Dendritic cell treated with granulocyte-macrophage colony-stimulating factor and Interleukin-4, amounts not matched to agents 40 ng/mL and 50 ng/mL, for 4 days (primary cell): ENCODE measurements at regions not wholly inside any gene's neighbourhood (a gene's known extent, or its start where the extent isn't known, plus 50 kb on each side); places are given as distances from the start of the nearest gene placed in this dataset.

Source experiments
- H3K27ac Mint-ChIP-seq: one replicate; pipeline ENCODE4 v1.8.0; 2022; ENCODE audit warnings: mild to moderate bottlenecking, mixed read lengths
- H3K27me3 Mint-ChIP-seq: one replicate; pipeline ENCODE4 v1.8.0; 2022; ENCODE audit warnings: mild to moderate bottlenecking, mixed read lengths
- H3K36me3 Mint-ChIP-seq: one replicate; pipeline ENCODE4 v1.8.0; 2022; ENCODE audit warnings: low read depth, mixed read lengths
- H3K4me1 Mint-ChIP-seq: one replicate; pipeline ENCODE4 v1.8.0; 2022; ENCODE audit warnings: low read depth, mixed read lengths
- H3K4me3 Mint-ChIP-seq: one replicate; pipeline ENCODE4 v1.8.0; 2022; ENCODE audit warnings: mild to moderate bottlenecking, moderate library complexity, mixed read lengths
- H3K9me3 Mint-ChIP-seq: one replicate; pipeline ENCODE4 v1.8.0; 2022; ENCODE audit warnings: mixed read lengths
- intact Hi-C: fragments of 100-400 bp; cut with micrococcal nuclease; formaldehyde crosslinking; loops from one replicate; pipeline ENCODE4 v1.15.0; 2022

DNA sequence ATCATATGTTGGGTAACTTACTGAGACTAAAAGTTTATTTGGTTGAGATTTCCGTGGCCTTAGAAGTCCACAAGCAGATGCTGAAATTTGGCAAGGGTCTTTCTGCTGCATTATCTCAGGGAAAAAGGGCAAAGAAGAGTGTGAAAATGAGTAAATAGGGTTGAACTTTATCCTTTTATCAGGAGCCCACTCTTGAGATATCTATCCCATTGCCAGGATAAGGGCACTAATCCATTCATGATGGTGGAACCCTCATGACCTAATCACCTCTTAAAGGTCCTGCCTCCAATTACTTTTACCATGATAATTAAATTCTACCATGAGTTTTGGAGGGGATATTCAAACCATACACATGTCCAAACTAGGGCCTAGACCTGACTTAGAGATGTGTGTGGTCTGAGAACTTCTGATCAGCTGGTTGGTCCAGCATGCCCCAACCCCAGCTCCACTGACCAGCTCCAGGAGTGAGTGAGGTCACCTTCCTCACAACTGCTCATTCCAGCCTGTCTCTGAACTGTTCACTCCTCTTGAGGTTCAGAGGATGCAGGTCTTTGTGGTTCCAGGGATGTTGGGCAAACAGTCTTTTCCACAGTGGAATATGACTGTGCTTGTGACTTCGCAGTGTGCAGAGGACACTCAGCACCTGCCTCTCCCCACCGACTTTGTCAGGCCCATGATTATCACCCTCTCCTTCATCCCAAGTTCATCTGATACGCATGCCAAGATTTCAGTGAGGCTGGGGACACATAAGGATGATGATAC lies 130.1 kb upstream of the TOP3B start:
- no peak overlapping the region for H3K4me3 Mint-ChIP-seq
- peaks cover 6% of the 10 kb centered on the region for H3K27me3 Mint-ChIP-seq
- no peak overlapping the region for H3K27ac Mint-ChIP-seq
- peaks cover 27% of the 10 kb centered on the region for H3K4me1 Mint-ChIP-seq
- intact Hi-C loops = no loop called here
- H3K9me3 Mint-ChIP-seq = no peaks in the 10 kb centered on the region
- H3K36me3 Mint-ChIP-seq = no peaks in the 10 kb centered on the region

DNA sequence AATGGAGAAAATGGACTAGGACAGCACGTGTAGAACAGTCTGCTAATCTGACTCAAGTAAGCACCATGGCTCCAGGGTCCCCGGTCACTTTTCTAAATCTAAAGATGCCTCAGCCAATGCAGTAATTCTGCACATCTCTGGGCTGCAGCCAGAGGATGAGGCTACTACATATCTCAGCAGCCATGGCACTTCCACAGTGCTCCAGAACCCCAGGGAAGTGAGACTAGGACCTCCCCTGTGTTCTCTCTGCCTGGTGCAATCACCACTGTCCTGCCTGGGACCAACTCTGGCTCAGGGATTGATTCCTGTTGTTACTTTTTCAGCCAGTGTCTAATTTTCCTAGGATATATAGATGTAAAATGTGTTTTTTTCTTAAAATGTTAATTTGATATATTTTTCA lies 129.4 kb upstream of the TOP3B start:
- intact Hi-C loops = no loop called here
- Mint-ChIP-seq H3K4me3 (no peak overlapping the region), H3K9me3 (no peaks in the 10 kb centered on the region), H3K36me3 (no peaks in the 10 kb centered on the region), H3K27ac (no peak overlapping the region), H3K27me3 (peaks cover 2% of the 10 kb centered on the region), H3K4me1 (peaks cover 27% of the 10 kb centered on the region)

GRCh38 chr22:22111267-22111751 lies 128.7 kb upstream of the TOP3B start:
- Mint-ChIP-seq H3K4me3 (no peak overlapping the region), H3K9me3 (no peaks in the 10 kb centered on the region), H3K36me3 (no peaks in the 10 kb centered on the region), H3K27me3 (peaks cover 2% of the 10 kb centered on the region), H3K4me1 (peaks cover 27% of the 10 kb centered on the region), H3K27ac (no peak overlapping the region)
- intact Hi-C loops = no loop called here

DNA sequence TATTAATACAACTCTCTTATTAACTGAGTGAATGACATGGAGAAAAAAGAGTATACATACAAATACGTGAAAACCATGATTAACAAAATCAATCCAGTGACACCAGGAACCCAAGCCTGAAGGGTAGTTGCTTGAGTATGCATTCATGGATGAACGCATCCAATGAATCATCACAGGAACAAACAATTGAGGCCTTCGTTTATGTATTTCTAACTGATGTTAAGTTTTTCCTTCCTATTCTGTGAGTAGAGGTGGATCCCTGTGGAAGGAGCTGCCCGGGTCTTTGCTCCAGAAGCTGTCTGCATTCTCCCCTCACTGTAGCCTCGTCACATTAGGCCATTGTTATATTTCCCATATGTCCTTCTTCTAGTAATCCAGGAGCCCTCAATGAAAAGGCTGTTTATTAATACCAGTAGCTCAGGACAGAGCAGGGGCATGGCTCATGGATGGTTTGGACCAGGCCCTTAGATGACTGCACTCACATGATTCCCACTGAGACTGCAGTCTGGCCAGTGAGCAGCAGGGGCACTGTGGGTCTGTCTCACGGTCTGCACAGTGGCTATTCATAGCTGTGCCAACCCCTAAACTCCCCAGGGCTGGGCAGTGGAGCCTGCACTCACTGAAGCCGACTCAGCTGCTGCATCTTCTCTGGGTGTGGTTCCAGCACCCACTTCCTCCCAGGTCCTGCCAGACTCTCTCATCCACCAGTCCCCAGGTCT lies 128.1 kb upstream of the TOP3B start:
- intact Hi-C loops = no loop called here
- no peak overlapping the region for H3K27ac Mint-ChIP-seq

DNA sequence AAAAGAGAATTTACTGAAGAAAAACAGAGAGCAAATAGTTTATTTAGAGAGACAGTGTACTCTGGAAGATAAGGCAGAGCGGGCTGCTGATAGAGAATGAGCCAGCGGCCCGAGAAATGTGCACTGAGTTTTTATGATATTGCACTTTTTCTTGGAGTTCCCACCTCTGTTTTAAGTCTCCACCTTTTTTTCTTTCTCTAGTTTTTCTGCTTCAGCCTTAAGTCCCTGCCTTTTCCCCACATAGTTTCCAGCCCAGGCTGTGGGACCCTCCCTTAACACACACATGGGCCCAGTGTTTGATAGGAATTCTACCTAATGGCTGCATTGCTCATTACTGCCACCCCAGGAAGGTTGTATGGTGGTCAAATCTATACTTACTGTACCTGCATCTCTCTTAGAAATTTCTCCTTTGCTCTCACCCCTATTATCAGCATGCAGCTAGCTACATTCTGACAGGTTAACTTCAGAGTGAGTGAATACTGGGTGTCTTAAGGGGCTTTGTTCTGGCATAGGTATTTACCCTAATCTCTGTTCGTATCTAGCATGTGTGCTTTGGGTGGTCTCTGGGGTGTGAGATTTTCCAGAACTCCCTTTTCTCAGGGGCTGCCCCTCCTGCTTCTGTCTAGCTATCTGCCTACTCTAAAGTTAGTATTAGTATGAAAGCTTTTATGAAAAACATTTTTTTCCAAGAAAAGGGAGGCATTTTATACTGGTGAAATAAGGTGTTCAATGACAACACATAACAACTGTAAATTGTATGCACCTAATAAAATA lies 127.3 kb upstream of the TOP3B start:
- Mint-ChIP-seq H3K36me3 (no peaks in the 10 kb centered on the region), H3K4me1 (peaks cover 27% of the 10 kb centered on the region), H3K27ac (no peak overlapping the region), H3K4me3 (no peak overlapping the region), H3K27me3 (peaks cover 2% of the 10 kb centered on the region), H3K9me3 (no peaks in the 10 kb centered on the region)
- intact Hi-C loops = no loop called here

More for the DNA sequence above, 128.1 kb upstream of the TOP3B start:
- H3K27me3 Mint-ChIP-seq = peaks cover 2% of the 10 kb centered on the region
- no peaks in the 10 kb centered on the region for H3K9me3 Mint-ChIP-seq
- H3K4me1 Mint-ChIP-seq = peaks cover 27% of the 10 kb centered on the region
- no peaks in the 10 kb centered on the region for H3K36me3 Mint-ChIP-seq
- H3K4me3 Mint-ChIP-seq = no peak overlapping the region

- peaks cover 23% of the 10 kb centered on the region for H3K4me1 Mint-ChIP-seq
- intact Hi-C loops = no loop called here
- H3K9me3 Mint-ChIP-seq = no peaks in the 10 kb centered on the region
- H3K4me3 Mint-ChIP-seq = no peak overlapping the region
- H3K27me3 Mint-ChIP-seq = no peaks in the 10 kb centered on the region
- no peaks in the 10 kb centered on the region for H3K36me3 Mint-ChIP-seq
- no peak overlapping the region for H3K27ac Mint-ChIP-seq
Measured at GRCh38 chr22:22106855-22107254, 124.3 kb upstream of the TOP3B start.

DNA sequence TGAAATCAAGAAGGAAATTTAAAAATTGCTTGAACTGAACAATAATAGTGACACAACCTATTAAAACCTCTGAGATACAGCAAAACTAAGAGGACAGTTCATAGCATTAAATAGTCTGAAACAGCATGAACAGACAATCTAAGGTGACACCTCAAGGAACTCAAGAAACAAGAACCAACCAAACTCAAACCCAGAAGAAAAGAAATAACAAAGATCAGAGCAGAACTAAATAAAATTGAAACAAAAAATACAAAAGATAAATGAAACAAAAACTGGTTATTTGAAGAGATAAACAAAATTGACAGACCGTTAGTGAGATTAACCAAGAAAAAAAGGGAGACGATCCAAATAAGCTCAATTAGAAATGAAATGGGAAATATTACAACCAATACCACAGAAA lies 122.8 kb upstream of the TOP3B start:
- H3K4me3 Mint-ChIP-seq = no peak overlapping the region
- no peaks in the 10 kb centered on the region for H3K36me3 Mint-ChIP-seq
- no peaks in the 10 kb centered on the region for H3K9me3 Mint-ChIP-seq

DNA sequence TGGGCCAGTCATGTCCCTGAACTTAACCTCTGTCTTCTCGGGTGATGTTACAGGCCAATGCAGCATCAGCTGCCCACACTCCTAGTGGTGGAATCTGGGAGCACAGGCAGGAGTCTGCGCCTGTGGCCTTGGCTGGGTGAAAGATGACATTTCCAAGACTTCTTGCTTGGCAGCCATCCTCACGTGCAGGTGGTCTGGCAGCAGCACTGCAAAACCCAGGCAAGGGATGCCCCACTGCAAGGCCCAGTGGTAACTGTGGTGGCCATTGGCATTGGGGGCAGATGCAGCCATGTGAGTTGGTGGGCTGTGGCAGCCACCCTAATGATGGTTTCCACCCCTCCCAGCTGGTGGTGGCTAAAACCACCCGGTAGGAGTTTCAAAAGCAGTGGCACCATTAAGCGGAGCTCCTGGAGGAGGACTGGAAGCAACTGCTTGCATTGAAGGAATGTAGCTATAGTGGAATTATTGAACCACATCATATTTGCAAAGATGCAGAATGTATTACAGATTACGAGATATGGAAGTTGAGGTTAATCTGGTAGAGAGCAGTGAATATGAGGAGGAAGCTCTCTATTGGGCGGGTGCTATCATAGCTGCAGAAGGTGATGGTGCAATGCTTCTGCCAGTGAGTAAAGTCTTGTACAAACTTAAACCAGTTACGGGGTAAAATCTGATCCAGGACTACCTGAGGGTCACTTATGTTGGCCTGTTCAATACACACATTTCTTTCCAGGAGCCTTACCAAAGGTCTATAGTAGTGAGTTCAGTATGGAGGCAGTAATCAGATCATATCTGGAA lies 120.7 kb upstream of the TOP3B start:
- Mint-ChIP-seq H3K27me3 (no peaks in the 10 kb centered on the region), H3K4me3 (no peak overlapping the region), H3K36me3 (no peaks in the 10 kb centered on the region), H3K9me3 (no peaks in the 10 kb centered on the region), H3K4me1 (peaks cover 22% of the 10 kb centered on the region), H3K27ac (no peak overlapping the region)
- intact Hi-C loops = no loop called here

More for the DNA sequence above, 122.8 kb upstream of the TOP3B start:
- H3K27me3 Mint-ChIP-seq = no peaks in the 10 kb centered on the region
- no peak overlapping the region for H3K27ac Mint-ChIP-seq
- intact Hi-C loops = no loop called here
- peaks cover 10% of the 10 kb centered on the region for H3K4me1 Mint-ChIP-seq

DNA sequence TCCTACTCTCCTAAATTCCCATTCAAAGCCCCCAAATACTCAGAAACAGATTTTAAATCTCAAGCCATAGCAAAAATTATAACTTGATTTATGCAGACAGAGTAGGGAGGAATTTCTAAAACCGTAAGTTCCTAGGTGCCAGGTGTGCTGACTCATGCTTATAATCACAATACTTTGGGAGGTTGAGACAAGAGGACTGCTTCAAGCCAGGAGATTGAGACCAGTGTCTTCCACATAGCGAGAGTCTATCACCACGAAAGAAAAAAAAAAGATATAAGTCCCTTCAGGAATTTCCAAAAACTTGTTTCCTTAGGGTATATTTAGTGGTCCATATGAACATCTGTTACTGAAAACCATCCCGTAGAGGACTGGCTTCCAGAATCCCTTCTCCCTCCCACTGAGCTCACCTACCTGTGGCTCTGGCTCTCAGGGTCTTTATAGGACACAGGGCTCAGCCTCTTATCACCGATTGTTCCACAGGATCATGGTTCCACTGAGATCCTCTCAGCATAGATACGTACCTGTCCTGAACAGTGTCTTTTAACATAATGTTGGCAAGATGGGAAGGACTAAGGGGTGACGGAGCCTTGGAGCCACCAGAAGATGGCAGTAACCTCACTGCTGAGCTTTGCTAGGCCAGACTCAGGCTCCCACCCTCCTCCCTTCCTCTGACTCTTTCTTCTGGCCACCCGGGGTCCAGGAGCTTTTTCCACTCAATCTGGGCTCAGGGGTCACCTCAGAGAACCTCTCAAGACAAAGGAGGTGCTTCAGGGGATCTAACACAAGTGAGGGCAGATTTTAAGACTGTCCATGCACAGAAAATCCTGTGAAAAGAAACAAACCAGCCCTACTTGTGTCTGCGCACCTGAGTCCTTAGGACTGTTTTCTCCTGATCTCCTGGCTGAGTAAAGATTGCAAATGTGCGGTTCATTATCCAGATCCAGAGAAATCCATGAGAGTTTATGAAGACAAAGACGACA lies 117.5 kb upstream of the TOP3B start:
- Mint-ChIP-seq H3K4me3 (no peak overlapping the region), H3K36me3 (no peaks in the 10 kb centered on the region), H3K4me1 (peaks cover 24% of the 10 kb centered on the region), H3K27me3 (peaks cover 12% of the 10 kb centered on the region), H3K9me3 (no peaks in the 10 kb centered on the region), H3K27ac (no peak overlapping the region)
- intact Hi-C loops = no loop called here

DNA sequence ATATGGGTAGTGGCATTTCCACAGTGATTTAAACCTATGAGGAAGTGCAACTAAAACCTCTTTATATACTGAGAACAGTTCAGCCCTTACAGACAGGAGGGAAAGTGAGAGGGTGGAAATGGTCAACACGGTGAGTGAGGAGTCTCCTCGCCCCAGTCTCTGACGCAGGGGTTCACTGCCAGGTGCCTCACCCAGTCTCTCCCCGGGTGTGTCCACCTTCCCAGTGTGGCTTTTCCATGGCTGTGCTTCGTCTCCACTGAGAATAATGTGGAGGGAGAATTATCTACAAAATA lies 116.6 kb upstream of the TOP3B start:
- no peaks in the 10 kb centered on the region for H3K36me3 Mint-ChIP-seq
- H3K9me3 Mint-ChIP-seq = no peaks in the 10 kb centered on the region
- H3K4me3 Mint-ChIP-seq = no peak overlapping the region
- H3K27me3 Mint-ChIP-seq = peaks cover 15% of the 10 kb centered on the region
- intact Hi-C loops = no loop called here
- peaks cover 24% of the 10 kb centered on the region for H3K4me1 Mint-ChIP-seq
- no peak overlapping the region for H3K27ac Mint-ChIP-seq

DNA sequence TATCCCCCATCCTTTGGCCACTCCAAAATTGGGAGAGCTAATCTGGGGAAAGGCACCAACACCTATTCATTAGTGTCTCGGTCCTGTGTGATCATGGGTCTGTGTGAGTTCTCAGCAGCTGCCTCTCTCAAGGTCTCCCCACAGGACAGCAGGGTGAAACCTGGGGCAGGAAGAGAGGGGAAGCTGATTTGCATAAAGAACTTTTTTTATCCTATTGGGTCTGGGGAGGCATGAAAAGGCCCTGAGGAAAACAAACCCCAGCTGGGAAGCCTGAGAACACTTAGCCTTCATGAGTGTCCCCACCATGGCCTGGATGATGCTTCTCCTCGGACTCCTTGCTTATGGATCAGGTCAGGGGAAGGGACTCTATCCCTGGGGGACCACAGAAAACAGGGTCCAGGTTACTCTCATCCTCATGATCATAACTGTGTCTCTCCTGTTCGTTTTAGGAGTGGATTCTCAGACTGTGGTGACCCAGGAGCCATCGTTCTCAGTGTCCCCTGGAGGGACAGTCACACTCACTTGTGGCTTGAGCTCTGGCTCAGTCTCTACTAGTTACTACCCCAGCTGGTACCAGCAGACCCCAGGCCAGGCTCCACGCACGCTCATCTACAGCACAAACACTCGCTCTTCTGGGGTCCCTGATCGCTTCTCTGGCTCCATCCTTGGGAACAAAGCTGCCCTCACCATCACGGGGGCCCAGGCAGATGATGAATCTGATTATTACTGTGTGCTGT lies 116.0 kb upstream of the TOP3B start:
- H3K9me3 Mint-ChIP-seq = no peaks in the 10 kb centered on the region
- no peak overlapping the region for H3K4me3 Mint-ChIP-seq
- intact Hi-C loops = no loop called here
- H3K36me3 Mint-ChIP-seq = no peaks in the 10 kb centered on the region
- peaks cover 21% of the 10 kb centered on the region for H3K4me1 Mint-ChIP-seq
- no peak overlapping the region for H3K27ac Mint-ChIP-seq
- peaks cover 16% of the 10 kb centered on the region for H3K27me3 Mint-ChIP-seq

- H3K27me3 Mint-ChIP-seq = peaks cover 17% of the 10 kb centered on the region
- H3K9me3 Mint-ChIP-seq = no peaks in the 10 kb centered on the region
- H3K27ac Mint-ChIP-seq = no peak overlapping the region
- no peak overlapping the region for H3K4me3 Mint-ChIP-seq
- intact Hi-C loops = no loop called here
- H3K4me1 Mint-ChIP-seq = peaks cover 18% of the 10 kb centered on the region
- no peaks in the 10 kb centered on the region for H3K36me3 Mint-ChIP-seq
Measured at GRCh38 chr22:22097727-22098228, 115.2 kb upstream of the TOP3B start.
